SKM-1 (cell line): ENCODE measurements at regions not wholly inside any gene's neighbourhood (a gene's known extent, or its start where the extent isn't known, plus 50 kb on each side); places are given as distances from the start of the nearest gene placed in this dataset.

Experiments
- DNase-seq: peaks from one replicate; lab custom pipeline; 2025; ENCODE audit not compliant: unreplicated experiment; lab: John Stamatoyannopoulos, UW

DNA sequence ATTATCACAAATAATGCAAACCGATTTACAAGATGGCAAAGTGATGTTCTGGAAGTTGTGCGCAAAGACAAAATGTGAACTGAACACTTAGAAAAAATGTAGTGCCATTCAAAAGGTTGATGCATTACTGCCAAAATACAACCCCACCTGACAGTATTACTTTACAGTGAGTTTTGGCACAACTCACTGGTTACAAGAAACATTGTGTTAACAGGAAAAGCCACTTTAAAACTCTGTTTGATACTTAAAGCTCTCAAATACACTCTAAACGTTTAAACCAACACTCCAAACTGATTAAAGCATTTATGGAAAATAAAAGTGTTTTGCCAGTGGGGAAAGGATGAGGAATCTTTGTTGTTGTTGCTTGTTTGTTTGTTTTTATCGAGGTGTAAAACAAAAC, 173.4 kb upstream of the SATB2 start:
- no peak for DNase-seq

GRCh38 chr2:199629301-199629700, 171.6 kb upstream of the SATB2 start:
- DNase-seq: no peak

DNA sequence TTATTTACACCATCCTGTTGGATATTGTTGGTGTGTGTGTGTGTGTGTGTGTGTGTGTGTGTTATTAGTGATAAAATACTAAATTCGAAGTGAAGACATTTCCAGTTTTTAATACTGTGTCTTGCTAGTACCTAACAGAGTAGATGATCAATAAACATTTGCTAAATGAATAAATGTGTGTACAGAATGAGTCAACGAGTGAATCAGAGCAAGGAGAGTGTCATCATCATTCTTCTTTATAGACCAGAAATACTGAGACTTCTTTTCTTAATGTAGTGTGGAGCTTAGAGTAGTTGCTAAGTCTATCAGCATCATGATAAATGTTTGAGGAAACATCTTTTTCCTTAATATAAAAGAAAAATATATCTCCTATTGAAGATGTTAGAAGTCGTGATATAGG, 169.7 kb upstream of the SATB2 start:
- no peak for DNase-seq

DNA sequence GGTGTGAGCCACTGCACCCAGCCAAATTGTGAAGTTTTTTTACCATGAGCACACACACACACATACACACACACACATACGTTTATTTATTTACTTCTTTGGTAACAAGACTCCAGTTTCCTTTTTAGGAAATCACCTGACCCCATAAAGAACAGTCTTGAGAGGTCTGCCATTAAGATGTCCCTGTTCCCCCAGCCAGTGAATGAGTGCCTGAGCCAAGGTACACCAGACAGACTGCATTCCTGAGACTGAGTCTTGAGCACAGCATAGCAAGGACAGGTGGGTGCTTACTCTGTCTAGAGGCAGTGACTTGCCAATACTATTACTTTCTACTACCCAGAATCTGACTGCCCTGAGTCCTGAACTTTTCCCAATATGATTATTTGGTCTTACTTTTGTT, 167.2 kb upstream of the SATB2 start:
- DNase-seq: no peak

GRCh38 chr2:199612509-199613130, 154.9 kb upstream of the SATB2 start:
- no peak for DNase-seq

- DNase-seq: no peak
Observed at GRCh38 chr2:199607914-199608313, 150.2 kb upstream of the SATB2 start.

DNA sequence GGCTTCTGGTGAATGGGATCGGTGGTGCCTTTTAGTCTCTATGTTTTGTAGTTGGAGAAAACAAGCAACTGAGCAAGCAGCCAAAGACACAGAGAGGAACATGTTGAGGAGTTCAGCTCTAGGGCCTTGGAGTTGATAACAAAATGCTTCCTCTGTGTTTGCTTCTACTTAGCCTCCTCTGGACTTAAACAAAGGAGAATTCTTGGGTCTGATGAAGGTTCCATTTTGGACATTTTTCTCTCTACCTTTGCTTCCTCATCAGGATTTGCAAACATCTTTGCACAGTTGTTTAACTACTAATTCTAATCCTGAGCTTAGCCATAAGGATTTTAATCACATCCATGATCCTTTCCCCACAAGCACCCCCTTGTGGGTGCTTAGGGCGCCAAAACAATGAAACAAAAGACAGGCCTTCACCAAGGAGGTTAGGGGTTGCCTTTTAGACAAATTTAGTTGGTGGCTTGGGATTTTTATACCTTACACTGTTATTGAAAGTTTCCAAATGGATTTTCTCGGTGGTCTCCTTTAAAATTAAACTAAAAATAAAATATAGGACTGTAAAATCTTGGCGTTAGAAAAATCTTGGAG, 148.5 kb upstream of the SATB2 start:
- no peak for DNase-seq

DNA sequence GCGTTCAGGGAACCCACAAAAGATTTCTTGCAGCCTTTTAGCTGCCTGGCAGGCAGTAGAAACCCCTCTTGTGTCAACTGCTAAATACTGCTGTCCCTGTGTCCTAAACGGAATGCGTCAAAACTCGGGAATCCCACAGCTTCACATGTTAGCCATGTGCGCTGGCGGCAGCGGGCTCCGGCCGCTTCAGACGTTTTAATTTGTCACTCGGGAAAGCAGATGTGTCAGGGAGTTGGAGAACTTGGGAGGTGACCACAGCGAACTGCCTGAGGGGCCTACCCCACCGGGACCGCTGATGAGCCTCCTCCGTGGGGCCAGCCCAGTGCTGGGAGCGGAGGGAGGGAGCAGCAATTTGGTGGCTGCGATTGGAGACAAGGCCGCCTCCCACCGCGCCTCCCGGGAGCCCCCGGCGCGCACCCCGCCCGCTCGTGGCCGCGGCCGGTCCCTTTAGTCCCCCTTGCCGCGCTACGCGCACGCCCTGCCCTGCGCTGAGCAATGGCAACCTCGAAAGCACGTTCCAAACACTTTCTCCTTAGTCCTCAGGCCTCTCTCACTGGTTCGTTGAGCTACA, 146.1 kb upstream of the SATB2 start:
- DNase-seq: no peak

- DNase-seq: no peak
Observed at GRCh38 chr2:199602896-199603717, 145.4 kb upstream of the SATB2 start.

- no peak for DNase-seq
Observed at GRCh38 chr2:199602271-199602895, 144.6 kb upstream of the SATB2 start.

DNA sequence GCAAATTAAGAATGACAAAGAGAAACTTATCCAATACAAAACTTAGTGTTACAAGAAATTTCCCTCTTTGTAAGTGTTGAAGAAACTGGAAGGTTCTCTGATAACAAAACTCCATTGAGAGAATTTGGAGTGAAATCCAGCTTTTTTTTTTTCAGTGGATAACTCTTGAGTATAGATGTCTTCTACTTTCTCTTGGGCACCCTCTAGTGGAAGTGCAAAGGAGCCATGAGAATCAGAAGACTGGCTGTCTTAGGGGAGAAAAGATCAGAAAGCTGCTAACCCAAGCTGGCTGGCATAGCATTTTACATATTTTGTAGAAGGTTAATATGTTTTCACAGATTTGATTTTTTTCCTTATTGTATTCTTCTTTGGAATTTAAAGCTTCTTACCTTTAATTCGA, 138.8 kb upstream of the SATB2 start:
- DNase-seq: no peak

- no peak for DNase-seq
Observed at GRCh38 chr2:199594443-199594842, 136.7 kb upstream of the SATB2 start.

DNA sequence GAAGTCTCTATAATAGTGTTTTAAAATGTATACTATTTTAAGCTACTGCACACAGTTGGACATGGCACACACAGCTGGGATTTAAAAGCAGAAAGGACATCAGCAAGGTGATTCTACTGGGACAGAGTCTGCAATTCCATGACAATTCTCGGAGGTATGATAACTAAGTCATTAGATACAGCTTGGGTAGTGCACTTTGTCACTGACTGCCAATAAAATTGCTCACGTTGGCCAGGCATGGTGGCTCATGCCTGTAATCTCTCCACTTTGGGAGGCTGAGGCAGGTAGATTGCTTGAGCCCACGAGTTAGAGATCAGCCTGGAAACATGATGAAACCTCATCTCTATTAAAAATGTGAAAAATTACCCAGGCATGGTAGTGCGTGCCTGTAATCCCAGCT, 134.1 kb upstream of the SATB2 start:
- no peak for DNase-seq

- no peak for DNase-seq
Observed at GRCh38 chr2:199590321-199591203, 132.8 kb upstream of the SATB2 start.

- no peak for DNase-seq
Observed at GRCh38 chr2:199589306-199589705, 131.6 kb upstream of the SATB2 start.

GRCh38 chr2:199588054-199588453, 130.3 kb upstream of the SATB2 start:
- DNase-seq: no peak

DNA sequence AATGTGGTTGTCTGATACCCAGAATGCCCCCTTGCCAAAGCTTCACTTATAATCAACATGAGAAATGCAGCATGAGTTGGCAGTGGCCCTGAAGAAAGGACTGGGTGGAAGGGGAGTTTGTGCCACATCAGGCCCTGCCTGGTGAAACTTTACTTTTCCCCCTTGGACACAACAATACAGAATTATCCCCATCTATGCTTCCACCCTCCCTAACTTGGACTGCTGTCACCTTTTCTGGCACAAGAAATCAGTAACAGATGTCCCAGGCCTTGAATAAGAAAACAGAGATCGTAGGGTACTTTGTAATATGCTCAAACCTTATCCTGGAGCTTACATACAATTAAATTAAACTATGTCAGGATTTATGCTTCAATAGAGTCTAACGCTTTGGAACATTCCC, 128.9 kb upstream of the SATB2 start:
- DNase-seq: no peak

DNA sequence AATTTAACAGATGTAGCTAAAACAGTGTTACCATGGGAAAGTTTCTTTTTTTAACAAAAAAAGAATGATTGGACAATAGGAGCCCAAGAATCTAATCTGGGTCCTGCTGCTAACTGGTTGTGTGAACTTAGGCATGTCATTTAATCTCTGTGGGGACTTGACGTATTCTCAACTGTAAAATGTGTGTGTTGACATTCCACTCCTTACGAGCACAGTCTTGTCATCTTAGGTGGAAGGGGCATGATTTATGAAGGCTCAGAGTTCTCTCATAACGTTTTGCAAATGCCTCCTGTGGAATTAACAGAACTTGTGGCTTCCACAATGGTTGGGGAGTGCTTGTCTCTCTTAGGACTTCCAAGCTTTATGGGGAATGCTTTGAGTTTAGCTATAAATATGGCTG, 125.9 kb upstream of the SATB2 start:
- DNase-seq: no peak

GRCh38 chr2:199581935-199582360, 124.2 kb upstream of the SATB2 start:
- DNase-seq: no peak

DNA sequence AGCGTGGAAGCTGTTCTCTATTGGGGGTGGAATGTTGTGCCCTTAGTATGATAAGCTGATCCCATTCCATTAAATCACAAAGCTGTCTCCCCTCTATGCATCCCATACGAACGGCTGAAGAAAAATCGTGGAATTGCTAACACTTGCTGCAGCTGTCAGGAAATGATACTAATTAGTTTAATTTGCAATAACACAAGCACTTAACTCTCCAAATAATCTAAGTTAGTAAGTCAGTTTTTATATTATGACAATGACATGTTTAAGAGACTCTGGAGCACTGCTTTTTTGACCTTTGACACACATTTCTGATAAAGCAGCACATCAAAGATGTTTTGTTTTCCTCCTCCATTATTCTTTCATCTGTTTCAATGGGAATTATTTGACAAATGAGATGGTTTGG, 123.7 kb upstream of the SATB2 start:
- DNase-seq: no peak

DNA sequence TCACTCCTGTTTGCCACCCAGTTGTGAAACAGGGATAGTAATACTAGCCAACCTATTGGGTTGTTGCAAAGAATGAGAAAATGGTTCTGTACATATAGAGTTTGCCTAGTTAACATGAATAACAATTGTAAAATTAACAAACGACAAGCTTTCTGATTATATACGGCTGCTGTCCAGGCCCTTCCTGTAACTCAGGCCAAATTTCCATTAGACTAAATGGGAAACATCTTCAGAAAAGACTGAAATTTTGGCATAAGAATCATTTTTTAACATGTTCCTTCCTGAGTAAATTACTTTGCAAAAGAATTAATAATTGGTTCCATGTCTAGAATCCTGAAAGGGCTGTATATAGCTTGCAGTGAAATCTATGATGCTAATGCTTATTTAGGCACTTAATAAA, 117.7 kb upstream of the SATB2 start:
- DNase-seq: no peak
